SK-N-SH (cell line): ENCODE measurements at regions not wholly inside any gene's neighbourhood (a gene's known extent, or its start where the extent isn't known, plus 50 kb on each side); places are given as distances from the start of the nearest gene placed in this dataset.
A peak's percentile ranks its signal among the peaks of the same experiment; 100 is the strongest.

ENCODE experiments used
- CTCF ChIA-PET: fragments of 300-600, 350-600 bp; formaldehyde crosslinking; extraction: SDS; loops from one replicate; lab custom pipeline; 2021; lab: Yijun Ruan, JAX
- POLR2A ChIA-PET: fragments of 350-600 bp; sonication (Branson Sonifier 250); formaldehyde crosslinking; extraction: SDS; loops from one replicate; lab custom pipeline; 2020; ENCODE audit warnings: antibody characterized with exemption, inconsistent platforms; lab: Yijun Ruan, JAX
- DNase-seq: peaks from one replicate; pipeline ENCODE4 v3.0.0; 2012
- H2AFZ ChIP-seq: fragments of 200-600 bp; sonication (generic); 2 replicates; pipeline ENCODE4 v1.8.1; 2016; ENCODE audit warnings: antibody characterized with exemption, mild to moderate bottlenecking, low read depth
- H3F3A ChIP-seq: fragments of 200-600 bp; sonication (generic); replicated peaks from 2 replicates; pipeline ENCODE3; 2016; ENCODE audit warnings: antibody characterized with exemption, mild to moderate bottlenecking; ENCODE audit not compliant: insufficient read depth
- H3K27ac ChIP-seq, 2 experiments: fragments of 200-500 bp in 1 of 2; fragments of 200-600 bp in 1 of 2; sonication (Bioruptor generic) in 1 of 2; sonication (generic), shearing (Covaris generic) in 1 of 2; 2 replicates each; pipeline versions ENCODE4 v1.5.1 to v1.6.1; 2014 to 2016; ENCODE audit warnings: low read depth in 2 of 2, inconsistent platforms in 1 of 2, low read length in 1 of 2, mild to moderate bottlenecking in 1 of 2, mixed read lengths in 1 of 2
- H3K27me3 ChIP-seq: fragments of 200-600 bp; sonication (generic), shearing (Covaris generic); 2 replicates; pipeline ENCODE4 v1.6.1; 2016; ENCODE audit warnings: mixed run types; ENCODE audit not compliant: insufficient read depth
- H3K36me3 ChIP-seq, 2 experiments: fragments of 200-500 bp in 1 of 2; fragments of 200-600 bp in 1 of 2; sonication (Bioruptor generic) in 1 of 2; sonication (generic) in 1 of 2; replicated peaks in 1 of 2; 2 replicates each; pipeline versions ENCODE3 to v1.5.1; 2014 to 2016; ENCODE audit warnings: low read length in 1 of 2, mild to moderate bottlenecking in 1 of 2; ENCODE audit not compliant: insufficient read depth in 2 of 2, control insufficient read depth in 1 of 2
- H3K4me1 ChIP-seq, 2 experiments: fragments of 200-500 bp in 1 of 2; fragments of 200-600 bp in 1 of 2; sonication (Bioruptor generic) in 1 of 2; sonication (generic), shearing (Covaris generic) in 1 of 2; 2 replicates each; pipeline versions ENCODE4 v1.5.1 to v1.6.1; 2014 to 2016; ENCODE audit warnings: low read depth in 1 of 2, low read length in 1 of 2, mixed run types in 1 of 2; ENCODE audit not compliant: insufficient read depth in 2 of 2, control insufficient read depth in 1 of 2
- H3K4me2 ChIP-seq: fragments of 200-600 bp; sonication (generic), shearing (Covaris generic); 2 replicates; pipeline ENCODE4 v1.6.1; 2017; ENCODE audit warnings: mixed run types
- H3K4me3 ChIP-seq, 2 experiments: fragments of 200-500 bp in 1 of 2; fragments of 200-600 bp in 1 of 2; sonication (Bioruptor generic) in 1 of 2; sonication (generic), shearing (Covaris generic) in 1 of 2; 2 replicates each; pipeline versions ENCODE4 v1.5.1 to v1.8.1; 2014 to 2016; ENCODE audit warnings: low read depth in 2 of 2, inconsistent platforms in 1 of 2, low read length in 1 of 2, mild to moderate bottlenecking in 1 of 2, mixed read lengths in 1 of 2, moderate library complexity in 1 of 2
- H3K79me2 ChIP-seq: fragments of 200-600 bp; sonication (generic); 2 replicates; pipeline ENCODE4 v1.8.1; 2017; ENCODE audit warnings: mild to moderate bottlenecking; ENCODE audit not compliant: insufficient read depth
- H3K9ac ChIP-seq: fragments of 200-600 bp; sonication (generic); 2 replicates; pipeline ENCODE4 v1.6.1; 2017; ENCODE audit warnings: mixed run types
- H3K9me2 ChIP-seq: fragments of 200-600 bp; sonication (generic); 2 replicates; pipeline ENCODE4 v1.6.1; 2017; ENCODE audit warnings: mixed run types
- H3K9me3 ChIP-seq: fragments of 200-600 bp; sonication (generic); 2 replicates; pipeline ENCODE4 v1.6.1; 2017; ENCODE audit warnings: mixed run types, mild to moderate bottlenecking, moderate library complexity
- H4K20me1 ChIP-seq: fragments of 200-600 bp; sonication (generic); 2 replicates; pipeline ENCODE4 v1.6.1; 2017; ENCODE audit warnings: mild to moderate bottlenecking, mixed run types; ENCODE audit not compliant: insufficient read depth
- CHD2 ChIP-seq: fragments of 150-350 bp; IDR thresholded peaks from 2 replicates; pipeline ENCODE4 v1.6.1; 2018; ENCODE audit warnings: low read length; ENCODE audit not compliant: partially characterized antibody
- EP300 ChIP-seq, 2 experiments: IDR thresholded peaks; 2 replicates each; pipeline versions ENCODE4 v1.4.0 to v1.6.1; 2012; ENCODE audit warnings: borderline replicate concordance in 1 of 2, low read depth in 1 of 2, low read length in 1 of 2
- FOSL2 ChIP-seq: IDR thresholded peaks from 2 replicates; pipeline ENCODE4 v1.4.0; 2012; ENCODE audit warnings: low read depth, mild to moderate bottlenecking, moderate library complexity, borderline replicate concordance
- FOXJ3 ChIP-seq: sonication (generic); formaldehyde crosslinking; IDR thresholded peaks from 2 replicates; pipeline ENCODE4 v1.5.1; 2020; ENCODE audit warnings: mild to moderate bottlenecking, missing genetic modification reagents
- GATA2 ChIP-seq: sonication (generic); formaldehyde crosslinking; IDR thresholded peaks from 2 replicates; pipeline ENCODE4 v1.5.0; 2020; ENCODE audit warnings: mild to moderate bottlenecking, missing genetic modification reagents
- JUND ChIP-seq: IDR thresholded peaks from 2 replicates; pipeline ENCODE4 v1.4.0; 2012
- MXI1 ChIP-seq: IDR thresholded peaks from 2 replicates; pipeline ENCODE4 v1.6.1; 2012; ENCODE audit warnings: mild to moderate bottlenecking, low read depth, low read length, improper control_type of control experiment
- NFIC ChIP-seq: IDR thresholded peaks from 2 replicates; pipeline ENCODE4 v1.4.0; 2012; ENCODE audit warnings: borderline replicate concordance
- RAD21 ChIP-seq: IDR thresholded peaks from 2 replicates; pipeline ENCODE4 v1.6.1; 2012; ENCODE audit warnings: mild to moderate bottlenecking, low read length
- RCOR1 ChIP-seq: fragments of 150-350 bp; IDR thresholded peaks from 2 replicates; pipeline ENCODE4 v1.6.1; 2017; ENCODE audit warnings: antibody characterized with exemption, low read length
- RFX5 ChIP-seq: IDR thresholded peaks from 2 replicates; pipeline ENCODE4 v1.6.1; 2012; ENCODE audit warnings: mild to moderate bottlenecking, improper control_type of control experiment, low read length
- RXRA ChIP-seq: IDR thresholded peaks from 2 replicates; pipeline ENCODE4 v1.4.0; 2012; ENCODE audit warnings: low read depth, mild to moderate bottlenecking, borderline replicate concordance
- SIN3A ChIP-seq: IDR thresholded peaks from 2 replicates; pipeline ENCODE4 v1.6.1; 2012; ENCODE audit warnings: low read depth, mild to moderate bottlenecking, low read length, moderate library complexity, borderline replicate concordance
- WGBS: methylation state at CpG from one replicate; pipeline ENCODE4 v1.1.6; 2017; ENCODE audit warnings: low lambda C conversion rate; 5-methylcytosine and 5-hydroxymethylcytosine counted together
- TF ChIP-seq, protein P1 (sequence below): IDR thresholded peaks from 2 replicates; pipeline ENCODE4 v1.4.0; 2012; ENCODE audit warnings: low read depth, borderline replicate concordance
- TF ChIP-seq, protein P2 (sequence below): IDR thresholded peaks from 2 replicates; pipeline ENCODE4 v1.4.0; 2012; ENCODE audit warnings: low read depth
- TF ChIP-seq, protein P3 (sequence below): IDR thresholded peaks from 2 replicates; pipeline ENCODE4 v1.4.0; 2012; ENCODE audit warnings: low read depth, borderline replicate concordance
- TF ChIP-seq, protein P4 (sequence below): IDR thresholded peaks from 2 replicates; pipeline ENCODE4 v1.6.1; 2012; ENCODE audit warnings: mild to moderate bottlenecking, low read depth, low read length, moderate library complexity

DNA sequence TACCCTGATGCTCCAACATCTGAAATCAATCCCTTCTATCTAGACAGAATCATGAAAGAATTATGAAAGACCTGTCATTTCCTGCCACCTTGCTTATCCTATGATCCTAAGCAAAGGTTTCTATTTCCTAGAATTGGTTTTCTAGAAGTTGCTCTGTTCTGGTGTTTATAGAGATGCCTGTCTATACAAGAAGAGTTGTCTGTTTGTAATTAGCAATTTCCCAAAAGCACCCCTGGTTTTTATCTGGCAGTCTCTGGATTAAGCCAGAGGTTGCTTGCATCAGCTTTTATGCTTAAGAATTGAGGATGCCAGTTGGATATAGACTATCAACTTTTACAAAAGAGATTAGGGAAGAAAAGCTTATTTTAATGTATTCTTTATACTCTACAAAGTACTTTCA, 133.0 kb upstream of the EFNA5 start:
- H2AFZ ChIP-seq = no peak overlapping the region
- TF ChIP-seq FOXJ3 (CRISPR knock-in tag) (peak; percentile 50; the same call in 1 of the 2 replicates), EP300 (IDR thresholded peaks at IDR 0.05; ENCODE audit: borderline replicate concordance in 1 of 2, low read depth in 1 of 2, low read length in 1 of 2) (peak in 1 of 2 experiments; percentile 70; a peak in 2 of 4 replicates), GATA2 (peak; percentile 34; the same call in 1 of the 2 replicates), CHD2 (no peak)
- no peaks in the 10 kb centered on the region for H3K36me3 ChIP-seq
- H3K27me3 ChIP-seq = no peaks in the 10 kb centered on the region
- ChIA-PET CTCF (no interaction called here), POLR2A (no interaction called here)
- no peak overlapping the region for H3K9ac ChIP-seq
- H3K4me1 ChIP-seq = peaks cover 0 to 22% of the 10 kb centered on the region in 2 experiments; a peak in 2 of 4 replicates
- H4K20me1 ChIP-seq = no peaks in the 10 kb centered on the region
- peak overlapping the region in 1 of 2 experiments; percentile 43; a peak in 2 of 4 replicates for H3K27ac ChIP-seq
- no peak overlapping the region for H3K4me2 ChIP-seq
- H3K79me2 ChIP-seq = no peaks in the 10 kb centered on the region
- no peak overlapping the region for H3K4me3 ChIP-seq
- no peaks in the 10 kb centered on the region for H3K9me2 ChIP-seq
- DNase-seq = peak; percentile 25
- no peaks in the 10 kb centered on the region for H3F3A ChIP-seq
- H3K9me3 ChIP-seq = no peaks in the 10 kb centered on the region

DNA sequence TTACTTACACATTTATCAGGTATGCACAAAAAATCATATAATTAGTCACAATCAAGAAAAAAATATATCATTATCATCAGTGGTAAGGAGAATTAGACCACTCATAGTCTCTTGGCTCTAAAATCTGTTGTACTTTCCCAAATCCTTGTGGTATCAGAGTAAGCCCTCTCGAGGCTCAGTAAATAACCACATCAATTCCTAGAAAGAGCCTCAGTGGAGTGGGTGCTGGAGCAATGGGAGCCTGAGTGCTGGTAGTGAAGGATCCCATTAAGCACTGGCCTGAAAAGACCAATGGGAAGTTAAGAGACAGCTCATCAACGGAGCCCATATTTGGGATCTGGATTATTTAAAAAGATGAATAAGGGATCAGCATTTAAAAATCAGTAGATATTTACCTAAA, 130.3 kb upstream of the EFNA5 start:
- Histone ChIP-seq H3K9me3 (no peaks in the 10 kb centered on the region), H3K9ac (no peak overlapping the region), H3K4me1 (peaks cover 0 to 13% of the 10 kb centered on the region in 2 experiments; a peak in 2 of 4 replicates), H3K9me2 (no peaks in the 10 kb centered on the region), H4K20me1 (no peaks in the 10 kb centered on the region), H3K27me3 (no peaks in the 10 kb centered on the region), H3K4me2 (no peak overlapping the region), H3F3A (no peaks in the 10 kb centered on the region), H3K79me2 (no peaks in the 10 kb centered on the region), H2AFZ (no peak overlapping the region), H3K4me3 (no peak overlapping the region), H3K36me3 (no peaks in the 10 kb centered on the region), H3K27ac (no peak overlapping the region)
- DNase-seq = no peak
- CTCF ChIA-PET = no interaction called here
- TF ChIP-seq, protein P1, sequence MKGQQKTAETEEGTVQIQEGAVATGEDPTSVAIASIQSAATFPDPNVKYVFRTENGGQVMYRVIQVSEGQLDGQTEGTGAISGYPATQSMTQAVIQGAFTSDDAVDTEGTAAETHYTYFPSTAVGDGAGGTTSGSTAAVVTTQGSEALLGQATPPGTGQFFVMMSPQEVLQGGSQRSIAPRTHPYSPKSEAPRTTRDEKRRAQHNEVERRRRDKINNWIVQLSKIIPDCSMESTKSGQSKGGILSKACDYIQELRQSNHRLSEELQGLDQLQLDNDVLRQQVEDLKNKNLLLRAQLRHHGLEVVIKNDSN = no peak
- TF ChIP-seq FOSL2 (no peak), JUND (no peak), RCOR1 (no peak), NFIC (no peak), RXRA (no peak), SIN3A (no peak), RFX5 (no peak), FOXJ3 (CRISPR knock-in tag) (no peak), MXI1 (no peak), RAD21 (no peak)
- TF ChIP-seq, protein P2, sequence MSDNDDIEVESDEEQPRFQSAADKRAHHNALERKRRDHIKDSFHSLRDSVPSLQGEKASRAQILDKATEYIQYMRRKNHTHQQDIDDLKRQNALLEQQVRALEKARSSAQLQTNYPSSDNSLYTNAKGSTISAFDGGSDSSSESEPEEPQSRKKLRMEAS = no peak
- TF ChIP-seq, protein P3, sequence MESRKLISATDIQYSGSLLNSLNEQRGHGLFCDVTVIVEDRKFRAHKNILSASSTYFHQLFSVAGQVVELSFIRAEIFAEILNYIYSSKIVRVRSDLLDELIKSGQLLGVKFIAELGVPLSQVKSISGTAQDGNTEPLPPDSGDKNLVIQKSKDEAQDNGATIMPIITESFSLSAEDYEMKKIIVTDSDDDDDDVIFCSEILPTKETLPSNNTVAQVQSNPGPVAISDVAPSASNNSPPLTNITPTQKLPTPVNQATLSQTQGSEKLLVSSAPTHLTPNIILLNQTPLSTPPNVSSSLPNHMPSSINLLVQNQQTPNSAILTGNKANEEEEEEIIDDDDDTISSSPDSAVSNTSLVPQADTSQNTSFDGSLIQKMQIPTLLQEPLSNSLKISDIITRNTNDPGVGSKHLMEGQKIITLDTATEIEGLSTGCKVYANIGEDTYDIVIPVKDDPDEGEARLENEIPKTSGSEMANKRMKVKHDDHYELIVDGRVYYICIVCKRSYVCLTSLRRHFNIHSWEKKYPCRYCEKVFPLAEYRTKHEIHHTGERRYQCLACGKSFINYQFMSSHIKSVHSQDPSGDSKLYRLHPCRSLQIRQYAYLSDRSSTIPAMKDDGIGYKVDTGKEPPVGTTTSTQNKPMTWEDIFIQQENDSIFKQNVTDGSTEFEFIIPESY = no peak
- TF ChIP-seq, protein P4, sequence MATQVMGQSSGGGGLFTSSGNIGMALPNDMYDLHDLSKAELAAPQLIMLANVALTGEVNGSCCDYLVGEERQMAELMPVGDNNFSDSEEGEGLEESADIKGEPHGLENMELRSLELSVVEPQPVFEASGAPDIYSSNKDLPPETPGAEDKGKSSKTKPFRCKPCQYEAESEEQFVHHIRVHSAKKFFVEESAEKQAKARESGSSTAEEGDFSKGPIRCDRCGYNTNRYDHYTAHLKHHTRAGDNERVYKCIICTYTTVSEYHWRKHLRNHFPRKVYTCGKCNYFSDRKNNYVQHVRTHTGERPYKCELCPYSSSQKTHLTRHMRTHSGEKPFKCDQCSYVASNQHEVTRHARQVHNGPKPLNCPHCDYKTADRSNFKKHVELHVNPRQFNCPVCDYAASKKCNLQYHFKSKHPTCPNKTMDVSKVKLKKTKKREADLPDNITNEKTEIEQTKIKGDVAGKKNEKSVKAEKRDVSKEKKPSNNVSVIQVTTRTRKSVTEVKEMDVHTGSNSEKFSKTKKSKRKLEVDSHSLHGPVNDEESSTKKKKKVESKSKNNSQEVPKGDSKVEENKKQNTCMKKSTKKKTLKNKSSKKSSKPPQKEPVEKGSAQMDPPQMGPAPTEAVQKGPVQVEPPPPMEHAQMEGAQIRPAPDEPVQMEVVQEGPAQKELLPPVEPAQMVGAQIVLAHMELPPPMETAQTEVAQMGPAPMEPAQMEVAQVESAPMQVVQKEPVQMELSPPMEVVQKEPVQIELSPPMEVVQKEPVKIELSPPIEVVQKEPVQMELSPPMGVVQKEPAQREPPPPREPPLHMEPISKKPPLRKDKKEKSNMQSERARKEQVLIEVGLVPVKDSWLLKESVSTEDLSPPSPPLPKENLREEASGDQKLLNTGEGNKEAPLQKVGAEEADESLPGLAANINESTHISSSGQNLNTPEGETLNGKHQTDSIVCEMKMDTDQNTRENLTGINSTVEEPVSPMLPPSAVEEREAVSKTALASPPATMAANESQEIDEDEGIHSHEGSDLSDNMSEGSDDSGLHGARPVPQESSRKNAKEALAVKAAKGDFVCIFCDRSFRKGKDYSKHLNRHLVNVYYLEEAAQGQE = no peak
- WGBS = 61% methylated on average over 2 of the region's 2 CpGs
- POLR2A ChIA-PET = no interaction called here
